ENCODE measurements at regions not wholly inside any gene's neighbourhood (a gene's known extent, or its start where the extent isn't known, plus 50 kb on each side); places are given as distances from the start of the nearest gene placed in this dataset.

DNA sequence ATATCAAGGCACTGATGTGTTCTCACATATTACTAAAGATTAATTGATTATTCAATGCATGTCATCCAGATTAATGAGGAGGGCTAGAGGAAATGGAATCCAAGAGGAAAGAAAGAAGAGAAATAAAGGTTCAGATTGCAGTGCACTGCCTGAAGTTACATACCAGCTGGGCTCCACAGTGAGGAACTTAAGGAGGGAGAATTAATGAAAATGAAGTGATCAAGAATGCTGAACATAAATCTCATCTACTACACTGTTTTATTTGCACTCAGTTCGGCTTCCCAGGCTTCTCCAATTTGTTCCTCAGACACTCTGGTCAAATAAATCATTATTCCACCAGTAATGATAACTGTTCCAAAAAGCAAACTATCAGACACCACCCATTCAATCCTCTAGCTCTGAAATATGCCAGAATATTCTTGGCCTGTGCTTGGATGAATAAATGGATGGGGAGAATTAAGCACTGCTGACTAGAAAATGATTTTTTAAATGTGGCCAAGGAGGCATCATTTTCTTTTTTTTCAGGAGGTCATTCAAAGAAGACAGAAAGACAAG, 88.6 kb upstream of the FBN2 start:
- no peaks in the 10 kb centered on the region for H3K79me1 ChIP-seq (ENCODE audit: low read depth in 1 of 2, low read length in 2 of 2)
- no peaks in the 10 kb centered on the region; the same call in 1 of the 2 replicates for H3K9me1 ChIP-seq (ENCODE audit: insufficient read depth, low read length)
- no peaks in the 10 kb centered on the region for H3K36me3 ChIP-seq (ENCODE audit: control insufficient read depth, insufficient read depth, low read length)
- peak overlapping the region; percentile 18; the same call in 1 of the 2 replicates for H4K91ac ChIP-seq (ENCODE audit: insufficient read depth, low read depth, low read length)
- H2AFZ ChIP-seq (replicated peaks; ENCODE audit: low read length, poor library complexity): no peak overlapping the region
- peak overlapping the region; percentile 41; the same call in 1 of the 2 replicates for H3K18ac ChIP-seq (ENCODE audit: low read depth, low read length)
- H3K9ac ChIP-seq (ENCODE audit: low read depth, low read length): no peak overlapping the region
- H4K5ac ChIP-seq (ENCODE audit: low read depth, low read length): no peak overlapping the region
- no peak overlapping the region for H2BK20ac ChIP-seq (ENCODE audit: low read depth, low read length)
- H3K4ac ChIP-seq (ENCODE audit: low read depth, low read length): no peak overlapping the region
- H2BK120ac ChIP-seq (ENCODE audit: low read depth, low read length): no peak overlapping the region
- WGBS, 2 experiments (ENCODE audit: extremely low coverage in 2 of 2, insufficient read length in 1 of 2): no CpG with 5 or more reads among the region's 1 CpG
- no peak overlapping the region for H3K23ac ChIP-seq (ENCODE audit: low read depth, low read length)
- no peaks in the 10 kb centered on the region for H4K20me1 ChIP-seq (ENCODE audit: insufficient read depth, low read length)
- ChIA-PET POLR2A (ENCODE audit: unreplicated experiment) (no interaction called here), CTCF (no interaction called here)
- no TSS peak for BruUV-seq (replicated peaks)
- no peak overlapping the region for H2AK5ac ChIP-seq (ENCODE audit: low read depth, low read length)
- TF ChIP-seq CHD1 (IDR thresholded peaks at IDR 0.05; ENCODE audit: low read depth, low read length) (no peak), MAFK (IDR thresholded peaks at IDR 0.05; ENCODE audit: low read depth, low read length) (no peak), CTCF (conservative IDR thresholded peaks at IDR 0.05; ENCODE audit: low read depth, low read length) (no peak), RAD21 (IDR thresholded peaks at IDR 0.05; ENCODE audit: low read length) (no peak), BHLHE40 (IDR thresholded peaks at IDR 0.05; ENCODE audit: low read depth, low read length) (no peak), NFE2L2 (IDR thresholded peaks at IDR 0.05; ENCODE audit: low read depth, low read length) (no peak), MXI1 (IDR thresholded peaks at IDR 0.05; ENCODE audit: borderline replicate concordance, low read depth, low read length) (no peak), MAZ (IDR thresholded peaks at IDR 0.05; ENCODE audit: borderline replicate concordance, low read depth, low read length) (no peak), SMC3 (IDR thresholded peaks at IDR 0.05; ENCODE audit: low read depth, low read length) (no peak)
- TF ChIP-seq, protein P1, sequence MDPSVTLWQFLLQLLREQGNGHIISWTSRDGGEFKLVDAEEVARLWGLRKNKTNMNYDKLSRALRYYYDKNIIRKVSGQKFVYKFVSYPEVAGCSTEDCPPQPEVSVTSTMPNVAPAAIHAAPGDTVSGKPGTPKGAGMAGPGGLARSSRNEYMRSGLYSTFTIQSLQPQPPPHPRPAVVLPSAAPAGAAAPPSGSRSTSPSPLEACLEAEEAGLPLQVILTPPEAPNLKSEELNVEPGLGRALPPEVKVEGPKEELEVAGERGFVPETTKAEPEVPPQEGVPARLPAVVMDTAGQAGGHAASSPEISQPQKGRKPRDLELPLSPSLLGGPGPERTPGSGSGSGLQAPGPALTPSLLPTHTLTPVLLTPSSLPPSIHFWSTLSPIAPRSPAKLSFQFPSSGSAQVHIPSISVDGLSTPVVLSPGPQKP (IDR thresholded peaks at IDR 0.05; ENCODE audit: borderline replicate concordance, low read depth, low read length): no peak
- TF ChIP-seq, protein P2, sequence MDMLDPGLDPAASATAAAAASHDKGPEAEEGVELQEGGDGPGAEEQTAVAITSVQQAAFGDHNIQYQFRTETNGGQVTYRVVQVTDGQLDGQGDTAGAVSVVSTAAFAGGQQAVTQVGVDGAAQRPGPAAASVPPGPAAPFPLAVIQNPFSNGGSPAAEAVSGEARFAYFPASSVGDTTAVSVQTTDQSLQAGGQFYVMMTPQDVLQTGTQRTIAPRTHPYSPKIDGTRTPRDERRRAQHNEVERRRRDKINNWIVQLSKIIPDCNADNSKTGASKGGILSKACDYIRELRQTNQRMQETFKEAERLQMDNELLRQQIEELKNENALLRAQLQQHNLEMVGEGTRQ (IDR thresholded peaks at IDR 0.05; ENCODE audit: low read depth, low read length): no peak
- no peak overlapping the region for H2BK15ac ChIP-seq (ENCODE audit: low read depth, low read length)
- H3K56ac ChIP-seq (ENCODE audit: extremely low read depth, insufficient read depth, low read length): no peak overlapping the region
- H3K4me3 ChIP-seq (ENCODE audit: insufficient read depth, low read depth, low read length): no peak overlapping the region
- no peaks in the 10 kb centered on the region for H3K27me3 ChIP-seq (ENCODE audit: control insufficient read depth, insufficient read depth, low read length)
- no peak for DNase-seq
- H2AK9ac ChIP-seq (replicated peaks; ENCODE audit: low read depth, low read length, poor library complexity): no peak overlapping the region
- no peak overlapping the region for H2BK5ac ChIP-seq (ENCODE audit: low read depth, low read length, poor library complexity, severe bottlenecking)
- intact Hi-C loops (cut with micrococcal nuclease): no loop called here
- no peak overlapping the region for H3K27ac ChIP-seq (ENCODE audit: insufficient read depth, low read length)
- dilution Hi-C loops (cut with HindIII; ENCODE audit: low sequenced_read_pairs, unreplicated experiment): no loop called here
- no peak overlapping the region for H4K8ac ChIP-seq (ENCODE audit: low read depth in 2 of 2, low read length in 2 of 2)
- no peak overlapping the region for H3K14ac ChIP-seq (replicated peaks; ENCODE audit: low read depth, low read length)
- peaks cover 14% of the 10 kb centered on the region for H3K4me1 ChIP-seq (ENCODE audit: control insufficient read depth, insufficient read depth, low read length)
- in situ Hi-C loops (cut with MboI; ENCODE audit: low sequenced_read_pairs): no loop called here
- no peak overlapping the region for H3K4me2 ChIP-seq (ENCODE audit: low read depth, low read length)
- ATAC-seq (ENCODE audit: low read depth): no peak
- no peaks in the 10 kb centered on the region for H3K9me3 ChIP-seq (ENCODE audit: control insufficient read depth, insufficient read depth, low read length)
